GM21717 (cell line): ENCODE measurements at regions not wholly inside any gene's neighbourhood (a gene's known extent, or its start where the extent isn't known, plus 50 kb on each side); places are given as distances from the start of the nearest gene placed in this dataset.
A peak's percentile ranks its signal among the peaks of the same experiment; 100 is the strongest.
"Not testable (repeated sequence)": the region's sequence is repeated elsewhere in the genome, so short reads cannot be mapped to it uniquely, and the experiment has no call there.

Source experiments
- ATAC-seq: cut with Tn5 transposase; IDR thresholded peaks from one replicate; pipeline ENCODE4 v1.9.1; 2021; ENCODE audit warnings: mild to moderate bottlenecking, moderate library complexity; ENCODE audit not compliant: unreplicated experiment

DNA sequence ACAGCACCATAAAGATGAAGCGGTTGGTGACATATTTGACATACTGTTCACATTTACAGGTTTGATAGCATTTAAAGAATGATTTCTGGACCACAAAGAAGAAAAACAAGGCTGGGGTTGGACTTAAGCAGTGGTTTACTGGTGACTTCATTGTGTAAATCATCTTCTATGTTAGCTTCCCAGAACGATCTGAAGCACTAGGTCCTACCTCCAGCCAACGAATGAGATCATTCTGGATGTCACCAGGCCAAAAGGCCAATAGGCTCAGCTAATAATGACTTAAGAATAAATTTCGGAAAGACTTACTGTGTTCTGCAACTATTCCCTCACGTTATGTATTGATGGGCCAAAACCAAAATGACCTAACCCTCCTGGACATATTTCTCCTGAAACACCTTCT lies 675.3 kb upstream of the CCNG1 start:
- ATAC-seq = no peak

- ATAC-seq = no peak
These were observed 668.4 kb upstream of the CCNG1 start for GRCh38 chr5:162769019-162769418.

DNA sequence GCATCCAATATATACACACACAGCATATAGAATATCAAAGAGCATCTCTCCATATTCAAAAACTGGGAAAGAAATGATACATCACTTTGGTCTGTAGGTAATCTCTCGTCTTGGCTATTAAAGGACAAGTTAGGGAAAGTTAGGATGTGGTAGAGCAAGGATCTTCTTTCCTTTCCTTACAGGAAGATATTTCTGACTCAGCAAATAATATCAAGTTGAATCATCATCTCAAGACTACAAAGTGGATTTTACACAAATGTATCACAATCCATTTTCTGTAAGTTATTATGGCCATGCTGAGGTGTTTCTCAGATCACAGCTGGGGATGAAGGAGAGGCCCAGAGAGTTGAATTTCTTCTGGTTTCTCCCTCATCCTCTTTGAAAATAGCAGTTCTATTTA lies 651.7 kb upstream of the CCNG1 start:
- ATAC-seq = no peak

DNA sequence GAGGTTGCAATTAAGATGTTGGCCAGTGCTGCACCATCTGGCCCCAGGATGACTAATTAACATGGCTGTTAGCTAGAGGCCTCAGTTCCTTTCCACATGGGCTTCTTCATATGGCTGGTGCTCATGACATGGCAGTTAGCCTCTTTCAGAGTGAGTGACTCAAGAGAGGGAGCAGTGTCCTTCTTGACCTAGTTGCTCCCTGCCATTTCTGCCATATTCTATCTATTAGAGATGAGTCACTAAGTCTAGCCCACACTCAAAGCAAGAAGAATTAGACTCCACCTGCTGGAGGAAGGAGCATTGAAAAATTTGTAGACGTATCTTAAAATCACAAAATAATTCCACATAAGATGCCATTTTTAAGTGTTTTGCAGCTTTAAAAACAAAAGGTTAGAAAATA lies 651.2 kb upstream of the CCNG1 start:
- no peak for ATAC-seq

DNA sequence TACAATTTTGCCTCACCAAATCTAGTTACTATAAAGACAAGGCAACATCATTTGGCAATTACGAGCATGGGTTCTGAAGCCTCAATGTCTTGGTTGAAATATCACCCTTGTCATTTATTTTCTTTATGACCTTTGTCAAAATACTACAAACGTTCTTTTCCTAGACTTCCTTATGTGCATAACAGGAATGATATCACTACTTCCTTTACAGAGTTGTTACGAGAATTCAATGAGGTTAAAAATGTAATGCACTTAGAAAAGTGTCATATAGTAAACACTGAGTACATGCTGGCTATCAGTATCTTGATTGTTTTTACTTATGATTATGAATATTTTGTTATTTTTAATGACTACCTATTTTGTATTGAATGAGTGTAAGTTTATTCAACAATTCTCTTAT lies 640.9 kb upstream of the CCNG1 start:
- no peak for ATAC-seq

DNA sequence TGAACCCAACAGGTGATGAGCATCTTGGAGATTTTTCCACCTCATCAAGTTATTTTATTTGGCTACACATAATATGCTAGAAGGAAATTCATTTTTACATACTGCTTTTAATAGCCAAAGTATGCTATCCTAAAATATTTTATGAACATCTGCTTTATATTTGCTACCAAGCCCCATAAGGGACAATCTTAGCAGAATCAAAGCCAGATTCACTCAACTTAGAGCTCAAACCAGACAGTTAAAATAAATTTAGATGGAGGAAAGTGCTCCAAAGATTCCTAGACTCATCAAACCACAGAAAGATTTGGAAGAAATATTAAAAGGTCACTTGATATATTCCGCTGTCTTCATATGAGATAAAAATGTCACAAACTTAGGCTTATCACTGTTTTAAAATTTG lies 637.1 kb upstream of the CCNG1 start:
- ATAC-seq = no peak

GRCh38 chr5:162801235-162801634 lies 636.2 kb upstream of the CCNG1 start:
- ATAC-seq = no peak

GRCh38 chr5:162806195-162806594 lies 631.2 kb upstream of the CCNG1 start:
- no peak for ATAC-seq

DNA sequence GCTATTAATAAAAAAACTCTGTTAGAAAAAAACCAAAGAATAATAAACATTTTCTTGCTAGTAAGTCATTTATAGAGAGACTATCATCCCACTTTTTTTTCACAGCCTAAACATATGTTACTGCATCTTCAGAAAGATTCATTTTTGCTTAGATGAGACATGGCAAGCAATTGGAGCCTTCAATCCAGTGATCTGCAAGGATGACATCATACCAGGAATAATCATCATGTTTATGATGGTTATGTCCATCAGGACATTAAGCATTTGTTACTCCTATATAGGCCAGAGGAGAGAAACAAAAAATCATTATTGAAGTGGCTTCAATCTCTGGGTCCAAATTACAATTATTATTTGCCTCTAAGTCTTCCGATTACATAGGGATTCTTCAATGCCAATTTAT lies 626.3 kb upstream of the CCNG1 start:
- no peak for ATAC-seq

DNA sequence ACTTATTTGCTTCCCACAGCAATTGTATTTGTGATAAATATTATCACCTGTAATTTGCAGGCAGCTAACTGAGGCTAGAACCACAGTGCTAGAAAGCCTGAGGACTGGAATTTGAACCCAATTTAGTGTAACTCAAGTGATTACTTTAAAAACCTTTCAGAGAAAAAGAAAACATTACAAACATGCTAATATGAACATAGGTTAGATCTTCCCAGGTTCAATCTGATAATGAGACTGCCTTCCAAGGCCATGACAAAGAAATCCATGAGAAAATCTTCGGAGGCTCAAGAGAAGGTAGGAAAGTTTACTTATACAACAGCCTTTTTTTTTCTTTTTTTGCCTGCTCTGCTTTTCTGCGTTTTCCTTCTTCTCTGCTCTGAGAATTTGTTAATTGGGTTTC lies 620.6 kb upstream of the CCNG1 start:
- ATAC-seq = no peak

- ATAC-seq = no peak
These were observed 620.0 kb upstream of the CCNG1 start for GRCh38 chr5:162817364-162817763.

GRCh38 chr5:162821664-162822063 lies 615.7 kb upstream of the CCNG1 start:
- not testable (repeated sequence) for ATAC-seq

- ATAC-seq = peak; percentile 88
These were observed 613.0 kb upstream of the CCNG1 start for GRCh38 chr5:162824360-162824759.

DNA sequence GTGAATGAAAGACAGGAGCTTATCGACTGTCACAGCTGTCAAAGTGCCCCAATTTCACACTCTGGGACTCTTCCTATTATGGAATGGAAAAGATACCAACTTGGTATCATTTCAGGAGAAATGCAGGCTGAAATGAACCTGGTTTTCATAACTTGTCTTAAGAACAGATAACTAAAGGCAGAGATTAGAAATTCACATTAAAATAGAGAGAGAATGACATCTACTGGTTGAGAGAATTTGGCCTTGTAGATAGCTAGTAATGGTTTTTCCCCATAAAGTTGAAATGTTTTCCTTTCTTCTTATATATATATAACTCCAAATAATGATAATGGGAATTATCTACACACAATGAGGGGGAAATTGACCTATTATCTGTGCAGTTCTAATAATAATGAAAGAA lies 600.2 kb upstream of the CCNG1 start:
- ATAC-seq = no peak

DNA sequence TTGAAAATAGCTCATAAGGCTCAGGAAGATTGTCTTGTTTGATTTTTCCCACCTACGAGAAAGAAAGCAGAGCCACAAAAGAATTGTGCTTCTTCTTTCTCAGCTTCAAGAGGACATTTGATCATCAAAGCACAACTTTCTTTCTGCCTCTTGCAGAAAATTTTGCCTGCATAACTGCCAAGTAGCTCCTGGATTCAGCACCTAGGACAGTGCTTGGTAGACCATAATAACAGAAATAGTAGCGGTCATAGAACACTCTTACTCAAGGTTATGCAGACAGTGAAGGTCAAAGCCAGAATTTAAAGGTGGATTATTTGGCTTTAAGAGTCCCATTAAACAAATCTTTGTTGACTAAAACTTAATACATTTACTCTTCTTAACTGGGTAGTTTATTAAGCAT lies 594.7 kb upstream of the CCNG1 start:
- no peak for ATAC-seq

DNA sequence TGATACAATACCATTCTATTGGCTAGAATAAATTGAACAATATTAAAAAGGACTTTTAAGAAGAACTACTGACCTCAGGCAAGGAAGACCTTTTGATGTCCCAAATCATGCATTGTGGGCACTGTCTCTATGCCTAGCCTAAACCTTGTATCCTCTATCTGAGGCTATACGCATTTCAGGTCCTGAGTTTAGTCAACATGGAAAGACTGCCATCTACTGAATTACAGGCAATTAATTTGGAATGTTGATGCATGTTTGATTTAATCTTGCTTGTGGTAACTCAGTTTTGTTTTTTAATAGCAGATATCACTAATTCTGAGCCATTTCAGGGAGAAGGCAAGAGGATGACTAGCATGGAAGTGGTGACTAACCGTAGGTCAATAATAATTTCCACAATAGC lies 585.3 kb upstream of the CCNG1 start:
- ATAC-seq = no peak

DNA sequence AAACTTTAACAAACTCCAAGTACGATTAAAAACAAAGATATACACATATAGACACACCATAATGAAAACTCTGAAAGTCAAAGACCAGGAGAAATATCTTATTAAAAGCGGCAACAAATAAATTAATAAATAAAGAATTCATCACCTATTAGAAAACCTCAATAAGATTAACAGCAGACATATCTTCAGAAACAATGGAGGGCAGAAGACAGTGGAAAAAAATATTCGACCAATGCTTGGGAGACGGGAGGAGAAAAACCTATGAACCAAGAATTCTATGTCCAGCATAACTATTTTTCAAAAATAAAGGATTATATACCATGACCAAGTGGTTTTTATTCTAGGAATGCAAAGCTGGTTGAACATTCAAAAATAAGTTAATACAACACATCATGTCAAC lies 578.6 kb upstream of the CCNG1 start:
- no peak for ATAC-seq

- no peak for ATAC-seq
These were observed 566.4 kb upstream of the CCNG1 start for GRCh38 chr5:162870966-162871365.

- ATAC-seq = no peak
These were observed 554.8 kb upstream of the CCNG1 start for GRCh38 chr5:162882629-162883028.

- ATAC-seq = no peak
These were observed 550.7 kb upstream of the CCNG1 start for GRCh38 chr5:162886717-162887116.

DNA sequence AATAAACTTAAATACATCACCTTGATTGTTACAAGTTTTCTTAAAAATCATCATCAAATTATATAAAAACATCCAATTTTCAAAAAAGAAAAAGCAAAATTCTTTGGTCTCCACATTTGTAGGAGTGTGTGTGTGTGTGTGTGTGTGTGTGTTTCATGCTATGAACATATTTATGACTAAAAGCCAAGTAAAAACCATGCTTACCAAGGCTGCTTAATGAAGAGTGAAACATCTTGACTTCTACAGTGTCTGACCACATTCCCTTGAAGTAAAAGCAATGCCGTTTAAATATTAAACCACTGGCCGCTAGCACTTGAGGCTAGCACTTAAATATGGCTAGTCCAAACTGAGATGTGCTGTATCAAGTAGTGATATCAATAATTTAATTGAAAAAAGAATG lies 549.1 kb upstream of the CCNG1 start:
- no peak for ATAC-seq

DNA sequence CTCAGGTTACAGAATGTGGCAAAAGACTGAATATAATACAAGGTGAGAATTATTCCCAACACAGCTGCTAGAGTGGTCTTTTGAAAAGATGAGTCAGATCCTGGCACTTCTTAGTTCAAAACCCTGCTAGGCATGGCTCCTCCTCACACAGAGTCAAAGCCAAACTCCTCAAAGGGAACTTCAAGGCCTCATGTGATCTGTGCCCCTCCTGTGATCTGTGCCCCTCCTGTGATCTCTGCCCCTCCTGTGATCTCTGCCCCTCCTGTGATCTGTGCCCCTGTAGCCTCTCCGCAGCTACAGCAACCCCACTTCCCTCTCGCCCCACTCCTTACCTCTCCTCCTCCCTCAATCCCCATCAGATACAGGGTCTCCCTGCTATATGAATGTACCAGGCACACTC lies 525.5 kb upstream of the CCNG1 start:
- ATAC-seq = no peak

DNA sequence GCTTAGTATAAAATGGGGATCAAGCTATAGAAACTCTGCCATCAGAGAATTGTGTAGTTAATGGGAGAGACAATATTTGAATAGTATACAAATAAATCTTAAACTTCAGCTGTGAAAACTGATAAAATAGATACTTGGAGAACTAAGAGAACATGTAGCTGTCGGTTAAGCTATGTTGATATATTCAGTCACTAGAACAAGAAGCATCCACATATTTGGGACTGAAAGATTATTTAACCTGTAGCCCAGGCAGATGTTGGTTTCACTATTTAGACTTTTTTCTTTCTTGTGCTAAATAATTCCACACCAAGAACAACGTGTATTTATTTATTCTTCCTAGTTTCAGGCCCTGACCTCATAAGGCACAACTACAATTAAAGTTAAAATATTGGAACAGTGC lies 521.0 kb upstream of the CCNG1 start:
- no peak for ATAC-seq

GRCh38 chr5:162929104-162929503 lies 508.3 kb upstream of the CCNG1 start:
- ATAC-seq = no peak
